Endothelial cell of hepatic sinusoid (primary cell): ENCODE measurements at regions not wholly inside any gene's neighbourhood (a gene's known extent, or its start where the extent isn't known, plus 50 kb on each side); places are given as distances from the start of the nearest gene placed in this dataset.
"Not testable (repeated sequence)": the region's sequence is repeated elsewhere in the genome, so short reads cannot be mapped to it uniquely, and the experiment has no call there.

Experiments
- in situ Hi-C: cut with HindIII; loops from 2 replicates; pipeline ENCODE4 v1.10.0; 2017; ENCODE audit warnings: low sequenced_read_pairs

GRCh38 chr11:25317216-25317615 lies 820.4 kb downstream of the LUZP2 start:
- in situ Hi-C loops = no loop called here

GRCh38 chr11:25319127-25319526 lies 822.3 kb downstream of the LUZP2 start:
- in situ Hi-C loops = no loop called here

- in situ Hi-C loops = no loop called here
Observed at GRCh38 chr11:25327656-25328055, 830.8 kb downstream of the LUZP2 start.

- in situ Hi-C loops = no loop called here
Observed at GRCh38 chr11:25339281-25339680, 842.4 kb downstream of the LUZP2 start.

- in situ Hi-C loops = no loop called here
Observed at GRCh38 chr11:25349537-25349936, 852.7 kb downstream of the LUZP2 start.

DNA sequence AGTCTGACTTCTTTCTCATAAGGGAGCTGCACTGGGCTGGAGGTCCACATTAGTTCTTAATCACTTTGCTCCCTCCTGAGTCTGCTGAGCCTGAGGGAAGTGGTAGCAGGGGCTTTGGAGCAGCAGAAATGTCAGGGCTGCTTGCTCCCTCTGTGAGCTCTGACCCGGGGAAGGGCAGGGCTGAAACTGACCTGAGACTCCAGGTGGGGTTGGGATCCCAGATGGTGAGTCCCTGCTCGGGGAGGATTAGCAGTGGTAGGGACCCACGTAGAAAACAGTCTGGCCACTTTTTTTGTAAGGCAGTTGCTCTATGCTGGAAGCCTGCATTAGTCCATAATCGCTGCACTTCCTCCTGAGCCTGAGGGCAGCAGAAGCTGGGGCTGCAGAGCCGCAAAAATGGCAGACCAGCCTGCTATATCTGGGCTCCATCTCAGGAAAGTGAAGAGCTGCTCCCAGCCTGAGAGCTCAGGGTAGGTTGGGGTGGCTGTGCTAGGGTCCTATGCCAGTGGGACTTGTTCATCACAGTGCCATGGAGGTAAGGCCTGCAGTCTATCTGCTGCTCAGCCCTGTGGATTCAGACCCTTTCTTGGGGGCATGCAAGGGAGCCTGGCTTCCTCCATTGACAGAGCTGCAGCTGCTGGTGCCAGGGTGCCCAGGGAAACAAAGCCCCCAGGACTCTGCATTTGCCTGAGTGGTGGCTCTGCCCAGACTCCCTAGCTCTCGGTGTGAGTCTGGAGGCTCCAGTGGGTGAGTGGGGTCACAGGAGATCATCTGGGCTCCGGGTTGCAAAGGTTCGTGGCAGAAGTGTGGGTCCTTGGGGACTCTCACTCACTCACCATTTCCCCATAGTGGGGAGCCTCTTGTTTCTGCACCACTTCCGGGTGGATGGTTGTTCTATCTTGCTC lies 854.3 kb downstream of the LUZP2 start:
- in situ Hi-C loops = no loop called here

- in situ Hi-C loops = no loop called here
Observed at GRCh38 chr11:25357133-25357532, 860.3 kb downstream of the LUZP2 start.

DNA sequence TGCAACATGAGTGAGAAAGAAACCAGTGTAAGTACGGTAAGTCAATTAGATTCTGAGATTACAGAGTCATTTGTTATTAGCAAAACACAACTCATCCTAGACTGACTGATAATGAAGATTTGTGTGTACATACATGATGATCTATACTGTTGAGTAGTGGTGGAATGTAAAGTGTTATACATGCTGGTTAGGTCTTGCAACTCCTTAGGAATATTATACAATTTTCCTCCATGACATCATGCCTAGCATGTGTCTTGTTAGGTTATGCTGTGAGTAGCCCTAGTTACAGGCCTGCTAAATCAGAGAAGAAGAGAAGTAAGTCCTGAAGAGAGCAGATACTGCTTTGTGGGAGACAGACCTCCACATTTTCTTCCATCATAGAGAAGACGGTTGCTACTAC lies 880.6 kb downstream of the LUZP2 start:
- in situ Hi-C loops = no loop called here

DNA sequence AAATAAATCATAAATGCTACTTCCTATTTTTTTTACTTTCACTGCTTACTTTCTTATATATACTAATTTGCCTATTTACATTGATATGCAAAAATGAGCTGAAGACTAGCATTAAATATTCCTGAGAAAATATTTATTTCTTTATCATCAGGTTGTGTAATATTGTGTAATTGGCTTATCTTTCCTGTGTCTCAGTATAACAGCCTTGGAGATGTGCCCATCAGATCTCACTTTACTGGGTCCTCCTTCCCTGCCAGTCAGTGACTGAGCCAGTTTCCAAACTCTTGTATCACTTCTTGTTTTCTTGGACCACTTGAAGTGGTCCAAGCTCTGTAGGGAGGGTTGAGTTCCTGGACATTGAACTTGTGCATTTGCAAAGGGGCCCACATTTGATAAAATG lies 900.0 kb downstream of the LUZP2 start:
- in situ Hi-C loops = no loop called here

DNA sequence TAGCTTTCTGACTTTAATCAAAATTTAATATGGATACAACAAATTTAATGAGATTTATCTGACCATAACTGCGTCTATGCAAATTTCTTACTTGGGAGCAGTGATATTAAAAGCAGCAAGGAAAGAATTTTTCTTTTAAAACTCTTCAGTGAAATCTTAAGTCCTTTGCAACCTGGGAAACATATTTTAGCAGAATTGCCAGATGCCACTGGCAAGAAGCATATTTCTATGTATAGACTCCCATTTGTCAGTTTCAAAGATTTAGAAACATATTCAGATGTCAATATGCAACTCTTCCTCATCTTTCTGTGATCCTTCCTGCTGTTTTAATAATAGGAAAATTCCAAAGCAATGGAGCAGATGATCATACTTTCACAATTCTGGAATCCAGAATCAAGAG lies 911.3 kb downstream of the LUZP2 start:
- in situ Hi-C loops = no loop called here

GRCh38 chr11:25415793-25416192 lies 916.1 kb upstream of the ANO3 start:
- in situ Hi-C loops = no loop called here

DNA sequence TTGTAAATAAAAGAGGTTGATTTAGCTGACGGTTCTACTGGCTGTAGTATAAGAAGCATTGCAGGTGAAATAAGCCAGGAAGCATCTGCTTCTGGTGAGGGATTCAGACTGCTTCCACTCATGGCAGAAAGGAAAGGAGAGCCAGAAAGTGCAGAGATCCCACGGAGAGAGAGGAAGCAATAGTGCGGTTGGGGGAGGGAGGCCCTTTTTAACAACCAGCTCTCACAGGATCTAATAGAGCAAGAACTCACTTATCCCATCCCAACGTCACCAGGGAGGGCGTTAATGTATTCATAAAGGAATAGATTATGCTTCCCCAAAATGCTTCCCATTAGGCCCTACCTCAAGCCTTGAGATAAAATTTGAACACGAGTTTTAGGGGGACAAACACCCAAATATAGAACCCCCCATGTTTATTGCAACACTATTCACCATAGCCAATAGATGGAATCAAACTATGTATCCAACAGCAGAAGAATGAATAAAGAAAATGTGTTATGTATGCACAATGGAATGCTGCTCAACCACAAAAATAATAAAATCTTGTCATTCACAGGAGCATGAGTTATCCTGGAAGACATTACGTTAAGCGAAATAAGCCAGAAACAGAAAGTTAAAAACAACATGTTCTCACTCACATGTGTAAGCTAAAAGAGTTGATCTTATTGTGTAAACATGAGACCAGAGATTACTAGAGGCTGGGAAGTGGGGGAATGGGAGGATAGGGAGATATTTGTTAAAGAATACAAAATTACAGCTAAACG lies 908.3 kb upstream of the ANO3 start:
- in situ Hi-C loops = no loop called here

- in situ Hi-C loops = no loop called here
Observed at GRCh38 chr11:25432376-25432775, 899.6 kb upstream of the ANO3 start.

DNA sequence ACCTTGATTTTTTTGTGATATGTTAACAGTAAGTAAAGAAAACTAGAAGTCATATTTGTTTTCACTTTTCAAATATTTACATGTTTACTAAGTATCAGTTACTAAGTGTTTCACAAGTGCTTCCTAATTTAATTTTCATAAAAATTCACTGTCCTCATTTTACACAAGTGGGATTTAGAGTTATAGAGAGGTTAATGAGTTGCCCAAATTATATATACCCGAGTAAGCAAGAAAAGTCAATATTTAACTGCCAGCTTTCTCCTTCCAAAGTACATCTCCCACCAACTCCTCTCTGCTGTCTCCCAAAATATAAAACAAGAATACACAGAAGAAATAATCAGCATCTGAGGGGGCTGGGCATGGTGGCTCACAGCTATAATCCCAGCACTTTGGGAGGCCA lies 896.7 kb upstream of the ANO3 start:
- in situ Hi-C loops = no loop called here

DNA sequence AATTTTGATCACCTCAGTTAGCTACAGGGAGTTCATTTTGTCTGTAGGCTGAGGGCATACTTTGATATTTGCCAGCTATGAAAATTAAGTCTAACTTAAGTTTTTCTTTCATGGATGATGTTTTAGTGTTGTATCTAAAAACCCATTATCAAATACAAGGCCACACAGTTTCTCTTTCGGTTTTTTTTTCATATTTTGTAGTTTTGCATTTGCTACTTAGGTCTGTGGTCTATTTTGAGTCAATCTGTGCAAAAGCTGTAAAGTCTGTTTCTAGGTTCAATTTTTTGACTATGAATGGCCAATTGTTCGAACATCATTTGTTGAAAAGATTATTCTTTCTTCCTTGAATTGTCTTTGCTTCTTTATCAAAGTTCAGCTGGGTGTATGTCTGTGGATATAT lies 895.6 kb upstream of the ANO3 start:
- in situ Hi-C loops = no loop called here

DNA sequence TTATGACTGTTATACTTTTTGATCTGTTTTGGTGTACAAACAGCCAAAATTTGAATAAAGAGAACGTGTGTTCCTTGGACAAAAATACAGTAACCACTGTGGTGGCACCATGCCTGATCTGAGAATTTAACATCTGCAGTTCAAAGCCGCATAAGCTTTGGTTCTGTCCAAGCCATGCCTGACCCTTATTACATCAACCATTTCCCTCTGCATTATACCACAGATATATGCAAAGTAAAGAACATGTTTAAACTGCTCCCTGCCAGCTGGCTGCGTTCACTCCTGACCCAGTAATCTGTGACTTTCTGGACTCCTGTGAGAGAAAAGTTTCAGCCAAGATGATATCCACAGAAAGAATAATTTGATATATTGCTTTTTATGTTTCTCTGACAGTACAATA lies 890.5 kb upstream of the ANO3 start:
- in situ Hi-C loops = no loop called here

DNA sequence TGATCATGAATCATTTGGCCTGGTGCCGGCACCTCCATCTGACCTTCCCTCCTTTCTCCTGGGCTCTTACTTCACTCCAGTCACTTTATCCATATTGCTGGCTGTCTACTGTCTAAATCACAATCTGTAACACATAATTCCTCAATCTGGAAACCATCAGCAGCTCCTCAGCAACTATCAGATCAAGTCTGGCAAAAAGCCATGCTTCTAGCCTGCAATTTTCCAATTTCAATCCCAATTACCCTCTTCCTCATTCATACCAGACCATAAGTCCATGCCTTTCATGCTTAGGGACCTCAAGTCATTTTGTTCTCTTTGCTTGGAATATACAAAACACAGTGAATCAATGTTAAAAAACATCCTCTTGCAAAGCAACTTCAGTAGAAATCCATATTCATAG lies 882.8 kb upstream of the ANO3 start:
- in situ Hi-C loops = no loop called here

- in situ Hi-C loops = no loop called here
Observed at GRCh38 chr11:25453471-25453870, 878.5 kb upstream of the ANO3 start.

- in situ Hi-C loops = no loop called here
Observed at GRCh38 chr11:25456211-25456610, 875.7 kb upstream of the ANO3 start.

- in situ Hi-C loops = no loop called here
Observed at GRCh38 chr11:25483915-25484635, 847.9 kb upstream of the ANO3 start.

DNA sequence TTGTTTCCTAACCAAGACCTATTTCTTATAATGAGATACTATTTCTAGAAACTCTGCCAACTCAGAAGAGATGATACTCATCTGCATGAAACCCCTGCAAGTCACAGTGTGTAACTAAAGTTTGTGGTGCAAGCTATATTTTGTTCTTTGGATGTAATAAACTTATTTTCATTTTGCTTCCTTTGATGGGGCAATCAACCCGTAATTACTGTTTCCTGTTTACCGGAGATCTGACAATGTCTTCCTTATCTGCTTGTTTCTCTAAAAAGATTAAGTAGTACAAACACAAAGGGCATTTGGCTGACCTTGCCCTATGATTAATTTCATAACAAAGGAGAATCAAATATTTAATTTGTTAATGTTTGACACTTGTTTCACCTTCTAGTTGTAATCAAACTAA lies 846.6 kb upstream of the ANO3 start:
- in situ Hi-C loops = no loop called here

GRCh38 chr11:25486338-25486737 lies 845.6 kb upstream of the ANO3 start:
- in situ Hi-C loops = not testable (repeated sequence)
